Bronchial epithelial cell (primary cell): ENCODE measurements at regions not wholly inside any gene's neighbourhood (a gene's known extent, or its start where the extent isn't known, plus 50 kb on each side); places are given as distances from the start of the nearest gene placed in this dataset.

Experiments
- DNase-seq: peaks from one replicate; pipeline ENCODE4 v3.0.0-alpha.2; 2010; ENCODE audit warnings: low read depth
- FAIRE-seq: peaks from 2 replicates; lab custom pipeline; 2011; peaks lifted over from hg19 to GRCh38; lab: Jason Lieb, UNC
- H3K27me3 ChIP-seq: 2 replicates; pipeline ENCODE4 v1.5.1; 2011; ENCODE audit warnings: low read length; ENCODE audit not compliant: control insufficient read depth, insufficient read depth
- H3K36me3 ChIP-seq: 2 replicates; pipeline ENCODE4 v1.5.1; 2011; ENCODE audit warnings: low read length; ENCODE audit not compliant: control insufficient read depth, insufficient read depth
- H3K4me3 ChIP-seq: 2 replicates; pipeline ENCODE4 v1.5.1; 2011; ENCODE audit warnings: mild to moderate bottlenecking, low read depth, low read length, control low read depth
- CTCF ChIP-seq: IDR thresholded peaks from 2 replicates; pipeline ENCODE4 v1.5.1; 2011; ENCODE audit warnings: mild to moderate bottlenecking, moderate library complexity, low read length, control low read depth, inconsistent platforms; ENCODE audit not compliant: insufficient read depth, severe bottlenecking

DNA sequence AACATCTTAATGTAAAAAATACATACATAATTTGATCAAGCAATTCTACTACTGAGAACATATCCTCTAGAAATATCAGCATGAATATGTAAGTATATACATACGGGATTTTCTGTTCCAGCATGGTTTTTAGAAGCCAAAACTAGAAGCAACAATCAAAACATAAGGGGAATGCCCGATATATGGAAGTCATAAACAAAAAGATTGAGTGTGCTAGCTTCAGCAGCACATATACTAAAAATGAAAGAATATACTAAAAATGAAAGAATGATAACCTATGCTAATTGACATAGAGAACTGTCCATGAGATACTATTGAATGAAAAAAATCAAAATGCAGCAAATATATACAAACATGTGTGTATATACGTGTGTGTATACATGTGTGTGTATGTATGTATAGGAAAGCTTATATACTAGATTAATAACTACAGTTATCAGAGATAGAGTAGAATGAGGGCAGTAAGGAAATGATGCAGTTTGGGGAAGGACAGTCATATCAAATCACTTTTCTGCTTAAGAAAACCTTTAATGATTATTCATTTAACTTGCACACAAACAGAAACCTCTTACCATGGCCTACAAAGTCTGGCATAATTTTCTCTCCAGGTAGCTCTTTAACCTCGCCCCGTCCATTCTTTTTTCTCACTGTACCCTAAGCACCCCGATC lies 72.9 kb downstream of the NPY start:
- Histone ChIP-seq H3K27me3 (no peaks in the 10 kb centered on the region), H3K4me3 (no peak overlapping the region), H3K36me3 (no peaks in the 10 kb centered on the region)
- TF ChIP-seq CTCF = no peak
- DNase-seq (no peak), FAIRE-seq (no peak)

DNA sequence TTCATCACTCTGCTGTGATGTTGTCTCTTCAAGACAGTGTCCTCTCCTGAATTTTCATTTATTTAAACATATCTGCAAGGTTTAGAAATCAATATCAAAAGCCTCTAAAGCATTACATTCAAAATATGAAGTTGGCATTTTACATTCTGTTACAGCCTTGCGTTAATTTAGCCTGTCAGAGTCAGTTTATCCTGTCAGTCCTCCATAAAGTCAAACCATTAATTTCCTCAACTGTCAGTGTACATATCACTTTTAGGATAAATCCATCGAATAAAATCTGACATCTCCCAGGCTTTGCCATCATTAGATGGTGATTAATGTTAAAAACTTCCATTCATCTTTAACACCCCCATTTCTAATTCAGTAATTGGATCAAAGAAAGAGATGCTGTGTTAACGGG lies 77.0 kb downstream of the NPY start:
- TF ChIP-seq CTCF = no peak
- no peak for FAIRE-seq
- H3K27me3 ChIP-seq = no peaks in the 10 kb centered on the region
- H3K4me3 ChIP-seq = no peak overlapping the region
- no peaks in the 10 kb centered on the region for H3K36me3 ChIP-seq
- DNase-seq = no peak

DNA sequence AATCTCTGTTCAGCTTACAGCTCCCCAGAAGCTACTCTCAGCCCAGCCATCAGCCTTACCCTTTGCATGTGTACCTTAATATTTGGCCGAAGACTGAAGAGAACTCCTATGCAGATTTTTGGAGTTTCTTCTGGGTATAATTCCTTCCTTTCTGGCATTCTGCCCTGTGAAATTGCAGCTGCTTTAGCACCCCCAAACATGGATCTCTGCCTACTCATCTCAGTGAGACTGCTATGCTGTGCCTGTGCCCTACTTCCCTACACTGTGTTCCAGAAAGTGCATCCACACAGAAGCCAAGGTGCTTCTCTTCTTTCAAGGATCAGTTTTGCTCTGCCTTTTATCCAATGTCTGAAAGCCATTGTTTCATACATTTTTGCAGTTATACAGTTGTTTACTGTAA lies 81.6 kb downstream of the NPY start:
- no peaks in the 10 kb centered on the region for H3K36me3 ChIP-seq
- no peaks in the 10 kb centered on the region for H3K27me3 ChIP-seq
- TF ChIP-seq CTCF = no peak
- FAIRE-seq (no peak), DNase-seq (no peak)
- H3K4me3 ChIP-seq = no peak overlapping the region

DNA sequence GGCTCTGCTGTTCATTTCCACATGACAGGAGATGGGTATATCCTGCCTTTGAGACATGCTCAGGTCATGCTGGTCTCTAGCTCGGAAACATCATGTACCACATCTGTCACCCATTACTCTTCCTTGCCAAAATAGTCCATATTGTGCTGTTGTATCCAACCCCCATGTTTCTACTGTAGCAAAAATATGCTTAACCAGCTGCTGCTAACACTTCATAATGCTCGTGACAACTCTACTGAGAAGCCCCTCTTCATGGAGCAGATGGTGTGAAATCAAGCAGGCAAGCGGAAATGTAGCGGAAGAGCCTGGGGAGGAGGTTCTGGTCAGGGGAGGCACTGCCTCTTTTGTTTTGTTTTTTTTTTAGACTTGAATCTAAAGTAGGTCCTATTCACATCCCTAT lies 82.9 kb downstream of the NPY start:
- peak; percentile 28 for FAIRE-seq
- H3K36me3 ChIP-seq = no peaks in the 10 kb centered on the region
- no peaks in the 10 kb centered on the region for H3K27me3 ChIP-seq
- no peak for TF ChIP-seq CTCF
- DNase-seq = no peak
- H3K4me3 ChIP-seq = no peak overlapping the region

- Histone ChIP-seq H3K4me3 (no peak overlapping the region), H3K36me3 (no peaks in the 10 kb centered on the region), H3K27me3 (peaks cover 2% of the 10 kb centered on the region)
- no peak for TF ChIP-seq CTCF
- DNase-seq = no peak
- FAIRE-seq = no peak
Measured at GRCh38 chr7:24368161-24368560, 84.2 kb downstream of the NPY start.

DNA sequence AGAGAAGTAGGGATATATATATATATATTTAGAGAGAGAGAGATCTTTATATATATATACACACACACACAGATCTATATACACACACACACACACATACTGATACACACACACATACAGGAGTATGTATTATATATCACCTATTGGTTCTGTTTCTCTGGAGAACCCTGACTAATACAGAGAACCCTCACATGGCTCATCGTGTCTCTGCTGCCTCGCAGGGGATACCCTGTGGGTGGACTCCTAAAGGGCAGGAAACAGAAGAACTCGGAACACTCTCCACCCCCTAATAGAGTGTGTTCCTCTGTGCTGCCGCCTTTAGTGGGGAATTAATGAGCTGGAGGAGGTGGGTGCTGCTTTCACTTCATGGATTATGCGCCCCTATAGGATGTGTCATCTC lies 86.6 kb downstream of the NPY start:
- no peak for DNase-seq
- no peak for FAIRE-seq

More for the DNA sequence above, 86.6 kb downstream of the NPY start:
- Histone ChIP-seq H3K27me3 (peaks cover 2% of the 10 kb centered on the region), H3K36me3 (no peaks in the 10 kb centered on the region), H3K4me3 (no peak overlapping the region)
- no peak for TF ChIP-seq CTCF
